Uterus (tissue), 2 donors: ENCODE measurements at regions not wholly inside any gene's neighbourhood (a gene's known extent, or its start where the extent isn't known, plus 50 kb on each side); places are given as distances from the start of the nearest gene placed in this dataset.

Experiments
- CTCF ChIP-seq, 4 experiments: fragments of 200-600 bp in 2 of 4; fragments of 450-650 bp in 2 of 4; sonication (generic) in 2 of 4; IDR thresholded peaks; one replicate each; pipeline ENCODE4 v1.5.1; 2016 to 2019; ENCODE audit warnings: antibody characterized with exemption in 4 of 4, mild to moderate bottlenecking in 2 of 4, moderate library complexity in 1 of 4
- POLR2A ChIP-seq, 2 donors: fragments of 450-650 bp; IDR thresholded peaks; one replicate each; pipeline ENCODE4 v1.6.1; 2016; ENCODE audit warnings: antibody characterized with exemption in 2 of 2, mild to moderate bottlenecking in 1 of 2, moderate library complexity in 1 of 2

GRCh38 chr6:67331304-67331703 is 1303.8 kb upstream of the ADGRB3 start:
- no peak for TF ChIP-seq CTCF (IDR thresholded peaks at IDR 0.05)
- no peak for TF ChIP-seq POLR2A (IDR thresholded peaks at IDR 0.05)
